ENCODE measurements at regions not wholly inside any gene's neighbourhood (a gene's known extent, or its start where the extent isn't known, plus 50 kb on each side); places are given as distances from the start of the nearest gene placed in this dataset.

- no peaks in the 10 kb centered on the region for H3K27me3 ChIP-seq (ENCODE audit: control insufficient read depth, insufficient read depth, low read length)
- H3K27ac Mint-ChIP-seq: no peak overlapping the region
- no peaks in the 10 kb centered on the region for H3K9me3 ChIP-seq (ENCODE audit: control insufficient read depth in 2 of 2, low read length in 2 of 2)
- ATAC-seq (ENCODE audit: low read depth in 2 of 2): no peak
- no peak for DNase-seq
- no peaks in the 10 kb centered on the region for H3K9me3 Mint-ChIP-seq
- H3K4me3 Mint-ChIP-seq: no peak overlapping the region
- no peaks in the 10 kb centered on the region for H3K4me1 Mint-ChIP-seq
- H3K36me3 Mint-ChIP-seq: no peaks in the 10 kb centered on the region
- H3K36me3 ChIP-seq (ENCODE audit: control insufficient read depth, insufficient read depth, low read length): no peaks in the 10 kb centered on the region
- H3K27ac ChIP-seq (ENCODE audit: insufficient read depth, low read length, poor library complexity, severe bottlenecking): no peak overlapping the region
- no peak overlapping the region for H3K4me3 ChIP-seq (ENCODE audit: low read depth, low read length)
- no peaks in the 10 kb centered on the region for H3K4me1 ChIP-seq (ENCODE audit: control insufficient read depth, insufficient read depth, low read length, poor library complexity, severe bottlenecking)
- H3K27me3 Mint-ChIP-seq: no peaks in the 10 kb centered on the region
Measured at GRCh38 chrY:15162211-15162610, 637.9 kb downstream of the NLGN4Y start.

DNA sequence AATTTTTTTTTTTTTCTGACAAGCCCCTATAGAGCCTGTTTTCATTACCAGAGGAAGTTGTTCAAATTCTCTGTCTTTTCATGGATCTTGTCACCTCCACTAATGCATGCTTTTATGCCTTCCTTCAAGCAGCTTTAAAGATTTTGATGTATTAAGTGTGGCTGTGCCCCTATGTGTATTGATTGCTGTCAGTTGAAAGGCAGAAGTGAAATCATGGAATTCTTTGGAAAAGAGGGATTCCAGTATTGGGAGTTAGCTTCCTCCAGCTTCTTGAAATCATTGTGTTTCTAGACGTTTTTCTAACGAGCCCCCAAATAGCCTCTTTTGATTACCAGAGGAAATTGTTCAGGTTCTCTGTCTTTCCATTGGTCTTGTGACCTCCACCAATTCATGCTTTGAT lies 655.6 kb downstream of the NLGN4Y start:
- no peaks in the 10 kb centered on the region for H3K36me3 Mint-ChIP-seq
- no peaks in the 10 kb centered on the region for H3K36me3 ChIP-seq (ENCODE audit: control insufficient read depth, insufficient read depth, low read length)
- H3K9me3 ChIP-seq (ENCODE audit: control insufficient read depth in 2 of 2, low read length in 2 of 2): no peaks in the 10 kb centered on the region
- H3K4me3 Mint-ChIP-seq: no peak overlapping the region
- H3K4me1 Mint-ChIP-seq: no peaks in the 10 kb centered on the region
- DNase-seq (no peak), ATAC-seq (ENCODE audit: low read depth in 2 of 2) (no peak)
- H3K27ac Mint-ChIP-seq: no peak overlapping the region
- H3K27me3 Mint-ChIP-seq: no peaks in the 10 kb centered on the region
- no peaks in the 10 kb centered on the region for H3K4me1 ChIP-seq (ENCODE audit: control insufficient read depth, insufficient read depth, low read length, poor library complexity, severe bottlenecking)
- no peaks in the 10 kb centered on the region for H3K9me3 Mint-ChIP-seq
- no peak overlapping the region for H3K4me3 ChIP-seq (ENCODE audit: low read depth, low read length)
- H3K27me3 ChIP-seq (ENCODE audit: control insufficient read depth, insufficient read depth, low read length): no peaks in the 10 kb centered on the region
- H3K27ac ChIP-seq (ENCODE audit: insufficient read depth, low read length, poor library complexity, severe bottlenecking): no peak overlapping the region

DNA sequence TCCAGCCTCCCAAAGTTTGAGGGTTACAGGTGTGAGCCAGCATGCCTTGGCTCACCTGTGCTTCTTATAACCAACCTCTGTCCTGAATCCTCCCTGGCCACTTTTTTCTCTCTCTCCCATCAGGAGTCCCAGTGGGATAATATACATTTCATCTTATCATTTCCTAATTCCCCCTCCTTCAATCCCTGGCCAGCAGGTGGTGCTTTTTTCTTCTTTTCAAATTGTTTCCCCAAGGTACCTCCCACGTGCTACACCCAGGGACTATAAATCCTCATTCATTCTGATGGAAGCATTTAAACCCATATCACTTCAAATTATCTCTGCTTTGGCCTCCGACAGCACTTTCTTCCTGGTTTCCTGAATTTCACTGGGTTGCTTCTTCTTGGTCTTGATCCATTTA lies 704.7 kb downstream of the NLGN4Y start:
- Histone ChIP-seq H3K27me3 (ENCODE audit: control insufficient read depth, insufficient read depth, low read length) (no peaks in the 10 kb centered on the region), H3K27ac (ENCODE audit: insufficient read depth, low read length, poor library complexity, severe bottlenecking) (no peak overlapping the region), H3K4me3 (ENCODE audit: low read depth, low read length) (no peak overlapping the region), H3K4me1 (ENCODE audit: control insufficient read depth, insufficient read depth, low read length, poor library complexity, severe bottlenecking) (no peaks in the 10 kb centered on the region), H3K9me3 (ENCODE audit: control insufficient read depth in 2 of 2, low read length in 2 of 2) (no peaks in the 10 kb centered on the region), H3K36me3 (ENCODE audit: control insufficient read depth, insufficient read depth, low read length) (no peaks in the 10 kb centered on the region)
- DNase-seq (no peak), ATAC-seq (ENCODE audit: low read depth in 2 of 2) (no peak)
- Mint-ChIP-seq H3K36me3 (no peaks in the 10 kb centered on the region), H3K9me3 (peaks cover 0 to 3% (median 0%) of the 10 kb centered on the region in 7 donors), H3K27me3 (no peaks in the 10 kb centered on the region), H3K27ac (no peak overlapping the region), H3K4me3 (no peak overlapping the region), H3K4me1 (no peaks in the 10 kb centered on the region)

- H3K36me3 ChIP-seq (ENCODE audit: control insufficient read depth, insufficient read depth, low read length): no peaks in the 10 kb centered on the region
- no peak for DNase-seq
- Mint-ChIP-seq H3K27ac (no peak overlapping the region), H3K27me3 (no peaks in the 10 kb centered on the region), H3K4me1 (no peaks in the 10 kb centered on the region), H3K36me3 (no peaks in the 10 kb centered on the region), H3K4me3 (no peak overlapping the region), H3K9me3 (no peaks in the 10 kb centered on the region)
- H3K27me3 ChIP-seq (ENCODE audit: control insufficient read depth, insufficient read depth, low read length): no peaks in the 10 kb centered on the region
- no peak overlapping the region for H3K27ac ChIP-seq (ENCODE audit: insufficient read depth, low read length, poor library complexity, severe bottlenecking)
- H3K4me3 ChIP-seq (ENCODE audit: low read depth, low read length): no peak overlapping the region
- no peak for ATAC-seq (ENCODE audit: low read depth in 2 of 2)
- H3K4me1 ChIP-seq (ENCODE audit: control insufficient read depth, insufficient read depth, low read length, poor library complexity, severe bottlenecking): no peaks in the 10 kb centered on the region
- no peaks in the 10 kb centered on the region for H3K9me3 ChIP-seq (ENCODE audit: control insufficient read depth in 2 of 2, low read length in 2 of 2)
Measured at GRCh38 chrY:15239596-15240132, 715.3 kb downstream of the NLGN4Y start.

DNA sequence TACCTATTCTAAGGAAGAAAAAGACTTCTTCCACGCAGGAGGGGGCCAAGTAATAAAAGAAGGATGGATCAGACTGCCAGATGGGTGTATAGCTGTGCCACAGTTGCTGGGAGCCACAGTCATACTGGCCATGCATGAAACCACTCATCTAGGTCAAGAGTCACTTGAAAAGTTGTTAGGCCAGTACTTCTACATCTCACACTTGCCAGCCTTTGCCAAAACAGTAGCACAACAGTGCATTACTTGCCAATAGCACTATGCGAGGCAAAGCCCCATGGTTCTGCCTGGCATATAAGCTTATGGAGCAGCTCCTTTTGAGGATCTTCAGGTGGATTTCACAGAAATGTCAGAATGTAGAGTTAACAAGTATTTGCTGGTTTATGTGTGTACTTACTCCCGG lies 735.0 kb downstream of the NLGN4Y start:
- no peak overlapping the region for H3K4me3 Mint-ChIP-seq
- no peaks in the 10 kb centered on the region for H3K4me1 ChIP-seq (ENCODE audit: control insufficient read depth, insufficient read depth, low read length, poor library complexity, severe bottlenecking)
- no peaks in the 10 kb centered on the region for H3K27me3 Mint-ChIP-seq
- no peaks in the 10 kb centered on the region for H3K27me3 ChIP-seq (ENCODE audit: control insufficient read depth, insufficient read depth, low read length)
- H3K36me3 Mint-ChIP-seq: no peaks in the 10 kb centered on the region
- DNase-seq (no peak), ATAC-seq (ENCODE audit: low read depth in 2 of 2) (no peak)
- no peak overlapping the region for H3K27ac ChIP-seq (ENCODE audit: insufficient read depth, low read length, poor library complexity, severe bottlenecking)
- no peak overlapping the region for H3K27ac Mint-ChIP-seq
- no peaks in the 10 kb centered on the region for H3K9me3 ChIP-seq (ENCODE audit: control insufficient read depth in 2 of 2, low read length in 2 of 2)
- H3K36me3 ChIP-seq (ENCODE audit: control insufficient read depth, insufficient read depth, low read length): no peaks in the 10 kb centered on the region
- H3K4me1 Mint-ChIP-seq: no peaks in the 10 kb centered on the region
- H3K4me3 ChIP-seq (ENCODE audit: low read depth, low read length): no peak overlapping the region
- H3K9me3 Mint-ChIP-seq: no peaks in the 10 kb centered on the region

DNA sequence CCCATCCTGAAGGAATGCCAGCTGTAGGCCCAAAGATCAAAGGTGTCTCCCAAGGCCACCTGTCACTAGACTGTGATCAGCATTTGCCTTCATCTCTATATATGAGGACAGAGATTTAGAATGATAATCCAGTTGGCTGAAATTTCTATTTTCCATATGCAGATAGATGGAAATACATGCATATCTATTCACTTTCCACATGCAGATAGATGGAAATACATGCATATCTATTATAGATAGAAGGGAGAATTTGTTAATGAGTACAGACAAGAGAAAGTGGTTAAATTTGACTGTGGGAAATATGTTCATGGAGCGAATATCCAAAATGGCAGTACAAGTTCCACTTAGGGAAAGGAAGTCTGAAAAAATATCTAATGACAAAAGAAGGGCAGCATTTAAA lies 762.2 kb downstream of the NLGN4Y start:
- ATAC-seq (ENCODE audit: low read depth in 2 of 2): no peak
- no peaks in the 10 kb centered on the region for H3K9me3 Mint-ChIP-seq
- no peaks in the 10 kb centered on the region for H3K36me3 Mint-ChIP-seq

DNA sequence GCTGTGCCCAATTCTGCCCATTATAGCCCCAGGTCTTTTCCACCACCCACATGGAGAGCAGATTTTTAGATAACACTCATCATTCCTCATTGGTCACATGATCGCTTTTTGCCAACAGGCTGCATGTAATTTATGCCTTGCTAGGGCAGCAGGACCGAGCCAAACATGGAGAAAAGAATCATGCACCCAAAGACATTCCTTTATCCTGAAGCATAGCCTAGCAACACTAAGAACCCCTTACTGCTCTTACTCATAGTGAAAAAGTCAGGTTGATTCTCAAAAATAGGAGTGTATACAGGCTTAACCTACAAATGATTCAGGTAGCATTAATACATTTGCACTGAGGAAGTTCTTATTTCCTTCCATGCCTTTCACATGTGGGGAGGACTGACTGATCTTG lies 765.5 kb downstream of the NLGN4Y start:
- H3K4me3 ChIP-seq (ENCODE audit: low read depth, low read length): no peak overlapping the region
- H3K27me3 ChIP-seq (ENCODE audit: control insufficient read depth, insufficient read depth, low read length): no peaks in the 10 kb centered on the region
- H3K27ac ChIP-seq (ENCODE audit: insufficient read depth, low read length, poor library complexity, severe bottlenecking): no peak overlapping the region
- Mint-ChIP-seq H3K9me3 (no peaks in the 10 kb centered on the region), H3K27me3 (no peaks in the 10 kb centered on the region), H3K36me3 (no peaks in the 10 kb centered on the region), H3K4me1 (no peaks in the 10 kb centered on the region), H3K27ac (no peak overlapping the region), H3K4me3 (no peak overlapping the region)
- no peaks in the 10 kb centered on the region for H3K9me3 ChIP-seq (ENCODE audit: control insufficient read depth in 2 of 2, low read length in 2 of 2)
- H3K4me1 ChIP-seq (ENCODE audit: control insufficient read depth, insufficient read depth, low read length, poor library complexity, severe bottlenecking): no peaks in the 10 kb centered on the region
- H3K36me3 ChIP-seq (ENCODE audit: control insufficient read depth, insufficient read depth, low read length): no peaks in the 10 kb centered on the region
- DNase-seq: no peak
- ATAC-seq (ENCODE audit: low read depth in 2 of 2): no peak

More for the DNA sequence above, 762.2 kb downstream of the NLGN4Y start:
- Mint-ChIP-seq H3K4me3 (no peak overlapping the region), H3K4me1 (no peaks in the 10 kb centered on the region), H3K27ac (no peak overlapping the region), H3K27me3 (no peaks in the 10 kb centered on the region)
- Histone ChIP-seq H3K9me3 (ENCODE audit: control insufficient read depth in 2 of 2, low read length in 2 of 2) (no peaks in the 10 kb centered on the region), H3K27me3 (ENCODE audit: control insufficient read depth, insufficient read depth, low read length) (no peaks in the 10 kb centered on the region), H3K4me1 (ENCODE audit: control insufficient read depth, insufficient read depth, low read length, poor library complexity, severe bottlenecking) (no peaks in the 10 kb centered on the region), H3K36me3 (ENCODE audit: control insufficient read depth, insufficient read depth, low read length) (no peaks in the 10 kb centered on the region), H3K27ac (ENCODE audit: insufficient read depth, low read length, poor library complexity, severe bottlenecking) (no peak overlapping the region), H3K4me3 (ENCODE audit: low read depth, low read length) (no peak overlapping the region)
- no peak for DNase-seq

GRCh38 chrY:15292881-15293280 lies 768.6 kb downstream of the NLGN4Y start:
- no peaks in the 10 kb centered on the region for H3K9me3 Mint-ChIP-seq
- H3K9me3 ChIP-seq (ENCODE audit: control insufficient read depth in 2 of 2, low read length in 2 of 2): no peaks in the 10 kb centered on the region
- H3K36me3 ChIP-seq (ENCODE audit: control insufficient read depth, insufficient read depth, low read length): no peaks in the 10 kb centered on the region
- no peaks in the 10 kb centered on the region for H3K36me3 Mint-ChIP-seq
- no peaks in the 10 kb centered on the region for H3K27me3 ChIP-seq (ENCODE audit: control insufficient read depth, insufficient read depth, low read length)
- H3K4me3 Mint-ChIP-seq: no peak overlapping the region
- no peak overlapping the region for H3K4me3 ChIP-seq (ENCODE audit: low read depth, low read length)
- H3K4me1 ChIP-seq (ENCODE audit: control insufficient read depth, insufficient read depth, low read length, poor library complexity, severe bottlenecking): no peaks in the 10 kb centered on the region
- H3K27ac ChIP-seq (ENCODE audit: insufficient read depth, low read length, poor library complexity, severe bottlenecking): no peak overlapping the region
- H3K4me1 Mint-ChIP-seq: no peaks in the 10 kb centered on the region
- H3K27me3 Mint-ChIP-seq: no peaks in the 10 kb centered on the region
- DNase-seq (no peak), ATAC-seq (ENCODE audit: low read depth in 2 of 2) (no peak)
- no peak overlapping the region for H3K27ac Mint-ChIP-seq
